GM04504 (cell line): ENCODE measurements at regions not wholly inside any gene's neighbourhood (a gene's known extent, or its start where the extent isn't known, plus 50 kb on each side); places are given as distances from the start of the nearest gene placed in this dataset.
"Not testable (repeated sequence)": the region's sequence is repeated elsewhere in the genome, so short reads cannot be mapped to it uniquely, and the experiment has no call there.

ENCODE experiments used
- DNase-seq: peaks from one replicate; pipeline ENCODE4 v3.0.0-alpha.2; 2012; ENCODE audit warnings: low read depth

DNA sequence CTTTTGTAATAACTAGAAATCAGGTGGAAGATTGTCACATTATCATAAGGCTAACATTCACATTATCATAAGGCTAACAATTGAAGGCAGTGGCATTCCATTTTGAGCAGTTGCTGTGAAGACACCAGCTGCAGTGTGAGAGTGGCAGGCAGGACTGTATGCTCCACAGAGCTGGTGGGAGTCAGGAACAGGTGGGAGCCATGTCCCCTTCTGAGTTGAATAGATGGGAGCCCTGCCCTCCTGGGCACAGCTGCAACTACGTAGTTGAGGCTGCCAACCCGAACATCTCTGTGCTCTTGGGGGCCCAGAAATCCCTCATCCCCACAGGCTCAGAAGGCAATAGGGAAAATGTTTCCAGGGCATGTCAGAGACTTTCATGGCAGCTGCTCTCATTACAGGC, 1627.6 kb downstream of the SI start:
- DNase-seq: no peak

DNA sequence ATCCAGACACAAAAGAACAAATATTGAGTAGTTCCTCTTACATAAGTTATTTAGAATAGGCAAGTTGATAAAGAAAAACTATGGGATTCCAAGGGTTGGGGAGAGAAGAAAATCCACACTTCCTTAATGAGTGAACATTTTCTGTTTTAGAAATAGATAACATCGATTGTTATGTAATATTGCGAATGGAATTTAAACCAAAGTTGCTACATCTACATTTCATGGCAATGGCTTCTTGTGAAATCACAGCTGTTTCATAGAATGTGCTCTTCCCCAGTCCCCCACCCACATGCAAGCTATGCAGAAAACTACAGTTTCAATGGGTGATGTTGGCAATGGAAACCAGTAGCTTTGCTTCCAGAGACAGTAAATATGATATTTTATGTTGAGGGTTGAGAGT, 1639.5 kb downstream of the SI start:
- no peak for DNase-seq

DNA sequence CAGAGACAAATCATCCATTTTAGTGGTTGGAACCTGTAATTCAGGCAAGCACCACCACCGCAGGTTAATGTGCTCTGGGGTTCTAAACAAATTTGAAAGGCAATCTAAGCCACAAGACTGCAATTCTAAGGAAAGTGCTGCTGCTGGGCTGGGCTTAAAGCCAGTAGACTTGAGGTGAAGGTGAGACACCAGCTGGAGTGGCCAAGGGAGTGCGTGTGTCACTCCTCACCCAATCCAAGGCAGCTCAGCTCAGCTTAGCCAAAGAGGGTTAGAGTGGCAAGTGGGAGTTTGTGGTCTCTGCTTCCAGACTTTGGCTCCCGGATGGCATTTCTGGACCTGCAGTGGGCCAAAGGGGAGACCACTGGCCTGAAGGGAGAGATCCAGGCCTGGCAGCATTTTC, 1655.6 kb downstream of the SI start:
- DNase-seq: no peak

DNA sequence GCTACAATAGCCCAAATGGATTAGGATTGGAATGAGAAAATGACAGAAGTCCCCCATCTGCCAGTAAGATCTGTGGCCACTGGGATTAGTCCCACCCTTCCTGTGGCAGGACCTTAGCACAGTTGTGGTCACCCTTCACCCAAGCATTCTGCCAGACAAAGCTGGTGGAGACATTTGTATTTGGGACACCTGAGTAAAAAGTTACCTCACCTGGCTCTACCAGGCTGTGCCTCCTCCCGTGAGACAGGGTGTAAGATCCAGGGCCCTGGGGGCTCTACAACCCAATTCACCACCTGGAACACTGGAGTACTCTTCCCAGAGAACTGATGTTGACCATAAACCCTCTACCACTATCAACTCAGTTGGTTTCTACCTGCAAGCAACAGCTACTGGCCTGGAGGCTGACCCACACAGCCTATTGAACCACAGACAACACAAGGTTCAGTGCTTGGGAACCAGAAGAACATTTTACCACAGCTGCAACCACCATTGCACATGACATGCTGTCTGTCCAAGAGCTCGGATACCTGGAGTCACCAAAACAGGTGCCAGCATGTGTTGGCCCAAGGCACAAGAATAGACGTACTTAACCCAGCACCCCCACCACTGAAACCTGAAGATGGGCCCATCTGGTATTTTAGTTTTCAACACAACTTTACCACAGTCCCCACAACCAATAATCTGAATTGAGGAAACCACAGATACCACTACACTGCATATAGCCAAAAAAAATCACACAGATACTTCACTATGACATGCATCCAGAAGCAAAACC, 1686.7 kb downstream of the SI start:
- DNase-seq: no peak

DNA sequence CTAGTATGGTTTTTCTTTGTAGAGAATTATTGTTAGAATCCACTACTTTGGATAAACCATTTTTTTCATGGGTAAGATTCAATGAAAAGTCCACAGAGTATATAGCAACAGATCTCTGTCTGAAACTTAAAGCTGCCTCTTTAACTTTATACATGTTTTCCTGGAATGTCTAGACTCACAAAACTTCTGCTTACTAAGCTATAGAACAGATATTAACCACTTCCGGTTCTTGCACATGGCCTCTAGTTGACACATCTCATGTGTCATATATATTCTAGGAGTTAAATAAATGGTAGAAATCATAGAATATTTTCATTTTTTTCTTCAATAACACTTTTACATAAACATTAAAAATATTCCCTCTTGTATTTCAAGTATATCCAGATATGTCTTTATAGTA, 1693.9 kb downstream of the SI start:
- no peak for DNase-seq

DNA sequence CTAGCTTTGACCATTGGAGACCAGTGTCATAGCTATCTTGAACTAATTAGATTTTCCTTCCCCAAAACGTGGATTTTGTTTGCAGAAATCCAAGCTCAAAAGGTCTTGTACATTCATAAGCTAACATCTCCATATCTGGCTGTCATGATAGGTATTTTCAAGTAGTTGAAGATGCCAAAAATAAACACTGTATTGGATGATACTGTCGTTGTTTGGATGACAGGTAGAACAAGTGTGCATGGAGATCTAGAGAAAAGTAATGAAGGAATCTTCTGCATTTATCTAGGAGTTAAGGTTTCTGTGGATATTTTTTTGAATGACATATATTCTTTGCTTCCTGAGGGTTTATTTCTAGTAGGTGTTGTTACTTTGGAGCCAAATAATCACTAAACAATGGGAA, 1696.1 kb downstream of the SI start:
- DNase-seq: no peak

DNA sequence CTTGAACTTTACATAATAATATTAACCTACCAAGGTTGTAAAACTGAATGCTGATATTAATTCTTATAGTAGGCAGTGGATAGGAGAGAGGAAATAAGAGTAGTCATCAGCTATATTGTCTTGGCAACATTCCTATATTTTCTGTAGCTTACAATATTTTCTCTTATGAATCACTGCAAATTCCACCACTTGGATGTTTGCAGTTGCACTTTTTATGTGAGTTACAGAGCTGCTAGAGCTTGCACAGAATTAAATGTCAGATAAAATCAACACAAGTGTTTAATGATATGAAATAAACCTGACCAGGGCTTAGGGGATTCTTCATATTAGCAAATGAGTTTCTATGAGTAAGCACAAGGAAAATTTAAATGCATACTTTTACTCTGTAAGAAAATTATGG, 1710.1 kb downstream of the SI start:
- DNase-seq: no peak

DNA sequence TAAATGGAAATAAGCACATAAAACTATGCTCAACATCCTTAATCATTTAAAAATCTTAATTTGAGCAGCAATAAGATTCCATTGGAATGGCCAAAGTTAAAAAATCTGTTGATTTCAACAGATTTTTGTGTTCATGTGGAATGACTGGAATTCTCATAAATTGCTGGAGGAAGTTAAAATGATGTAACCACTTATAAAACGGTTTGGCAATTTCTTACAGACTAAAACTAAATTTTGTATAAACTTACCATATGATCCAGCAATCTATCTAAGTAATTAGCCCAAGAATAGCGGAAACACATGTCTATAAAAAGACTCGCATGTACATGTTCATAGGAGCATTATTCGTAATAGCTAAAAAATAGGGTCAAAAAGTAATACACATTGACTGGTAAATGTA, 1713.6 kb downstream of the SI start:
- peak; percentile 9 for DNase-seq

DNA sequence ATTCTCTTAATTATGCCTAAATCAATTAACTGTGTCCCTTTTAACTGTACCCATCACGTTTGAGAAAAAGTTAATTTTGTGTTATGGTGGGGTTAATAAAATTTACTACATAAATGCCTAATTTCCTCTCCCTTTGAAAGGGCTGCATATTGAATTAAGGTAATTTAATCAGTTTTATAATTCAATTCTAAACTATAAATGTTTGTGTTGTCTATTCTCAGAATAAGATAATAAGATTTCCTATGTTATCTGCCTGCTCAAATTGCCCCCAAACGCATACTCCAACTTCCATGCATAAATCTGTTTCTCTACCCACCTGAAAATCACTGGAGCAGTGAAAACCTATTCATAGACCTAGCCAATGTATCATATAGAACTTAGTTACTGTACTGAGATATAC, 1716.1 kb downstream of the SI start:
- DNase-seq: no peak

DNA sequence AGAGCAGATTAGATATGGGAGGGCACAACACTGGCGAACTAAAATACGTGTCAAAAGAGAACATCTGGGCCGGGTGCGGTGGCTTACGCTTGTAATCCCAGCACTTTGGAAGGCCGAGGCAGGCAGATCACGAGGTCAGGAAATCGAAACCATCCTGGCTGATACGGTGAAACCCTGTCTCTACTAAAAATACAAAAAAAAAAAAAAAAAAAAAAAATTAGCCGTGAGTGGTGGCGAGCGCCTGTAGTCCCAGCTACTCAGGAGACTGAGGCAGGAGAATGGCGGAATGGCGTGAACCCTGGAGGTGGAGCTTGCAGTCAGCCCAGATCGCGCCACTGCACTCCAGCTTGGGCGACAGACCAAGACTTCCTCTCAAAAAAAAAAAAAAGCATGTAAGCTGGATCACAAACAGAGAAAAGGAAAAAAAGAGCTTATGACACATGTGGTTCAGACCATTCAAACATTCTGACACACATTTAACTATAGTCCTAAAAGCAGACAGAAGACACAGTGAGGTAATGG, 1716.9 kb downstream of the SI start:
- DNase-seq: not testable (repeated sequence)

DNA sequence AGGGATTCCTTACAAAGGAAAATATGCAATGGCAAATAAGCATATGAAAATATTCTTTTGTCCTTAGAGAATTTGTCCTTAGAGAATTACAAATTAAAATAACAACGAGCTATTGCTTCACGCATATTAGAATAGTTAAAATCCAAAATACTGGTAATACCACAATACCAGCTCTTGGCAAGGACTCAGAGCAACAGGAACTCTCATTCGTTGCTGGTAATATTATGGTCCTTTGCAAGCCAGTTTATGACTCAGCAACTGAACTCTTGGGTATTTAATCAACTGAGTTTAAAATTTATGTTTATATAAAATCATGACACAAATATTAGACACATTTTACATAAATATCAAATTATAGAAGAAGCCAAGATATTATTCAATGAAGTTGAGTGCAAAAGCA, 1730.4 kb downstream of the SI start:
- DNase-seq: no peak

DNA sequence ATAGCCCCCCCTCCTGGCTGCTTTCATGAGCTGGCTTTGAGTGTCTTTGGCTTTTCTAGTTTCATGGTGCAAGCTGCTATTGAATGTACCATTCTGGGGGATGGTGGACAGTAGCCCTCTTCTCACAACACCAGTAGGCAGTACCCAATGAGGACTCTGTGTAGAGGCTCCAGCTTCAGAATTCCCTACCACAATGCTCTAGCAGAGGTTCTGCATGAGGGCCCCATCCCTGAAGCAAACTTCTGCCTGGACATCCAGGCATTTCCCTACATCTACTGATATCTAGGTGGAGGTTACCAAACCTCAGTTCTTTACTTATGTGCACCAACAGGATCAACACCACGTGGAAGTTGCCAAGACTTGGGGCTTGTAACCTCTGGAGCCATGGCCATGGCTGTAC, 1742.9 kb downstream of the SI start:
- no peak for DNase-seq

DNA sequence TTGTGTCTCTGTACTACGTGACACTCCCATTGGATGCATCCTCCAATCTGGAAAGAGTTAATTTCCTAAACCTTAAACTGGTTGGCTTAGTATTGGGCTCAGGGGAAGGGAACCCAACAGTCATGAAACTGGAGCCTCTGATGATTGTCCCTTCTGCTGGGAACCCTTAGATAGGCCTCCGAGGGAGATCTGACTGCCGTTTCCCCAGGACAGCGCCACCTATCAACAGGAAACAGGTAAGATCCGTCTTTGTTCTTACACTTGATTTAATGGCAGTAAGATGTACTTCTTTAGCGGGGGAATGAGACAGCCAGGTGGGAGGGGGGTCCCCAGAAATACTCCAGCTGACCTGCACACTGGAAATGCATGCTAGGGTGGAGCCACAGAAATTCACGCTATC, 1749.6 kb downstream of the SI start:
- no peak for DNase-seq

DNA sequence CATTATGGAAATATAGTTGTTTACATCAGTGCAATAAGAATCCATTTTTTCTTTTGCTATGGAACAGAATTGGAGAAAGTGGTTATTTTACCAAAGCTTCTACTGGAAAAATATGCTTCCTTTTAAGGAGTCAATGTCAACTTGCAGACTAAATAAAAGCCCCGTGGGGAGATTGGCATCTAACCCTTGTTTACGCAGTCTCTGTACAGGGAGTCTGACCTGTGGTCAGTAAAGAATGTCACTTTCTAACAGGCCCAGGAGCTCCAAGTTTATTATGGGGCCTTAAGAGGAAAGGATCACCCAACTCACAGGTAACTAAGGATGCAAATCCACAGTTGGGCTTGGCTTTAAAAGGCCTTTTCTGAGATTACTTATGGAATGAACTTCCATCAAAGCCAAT, 1751.2 kb downstream of the SI start:
- no peak for DNase-seq

DNA sequence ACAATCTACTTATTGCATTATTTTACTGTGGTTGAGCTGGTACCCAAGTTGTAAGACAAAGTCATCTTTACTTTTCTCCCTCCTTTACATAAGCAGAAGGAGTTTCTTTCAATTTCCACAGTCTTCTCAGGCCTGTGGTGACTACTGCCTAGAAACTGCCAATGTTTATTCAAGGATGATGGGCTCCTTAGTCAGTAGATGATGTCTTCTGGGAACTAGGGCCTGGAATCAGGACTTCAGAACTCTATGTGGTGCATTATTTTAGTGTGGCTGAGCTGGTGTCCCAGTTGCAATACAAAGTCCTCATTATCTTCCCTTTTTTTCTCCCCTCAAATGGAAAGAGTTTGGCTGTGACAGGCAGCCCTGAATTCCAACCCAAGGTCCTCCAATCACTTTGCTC, 1762.5 kb downstream of the SI start:
- DNase-seq: no peak

DNA sequence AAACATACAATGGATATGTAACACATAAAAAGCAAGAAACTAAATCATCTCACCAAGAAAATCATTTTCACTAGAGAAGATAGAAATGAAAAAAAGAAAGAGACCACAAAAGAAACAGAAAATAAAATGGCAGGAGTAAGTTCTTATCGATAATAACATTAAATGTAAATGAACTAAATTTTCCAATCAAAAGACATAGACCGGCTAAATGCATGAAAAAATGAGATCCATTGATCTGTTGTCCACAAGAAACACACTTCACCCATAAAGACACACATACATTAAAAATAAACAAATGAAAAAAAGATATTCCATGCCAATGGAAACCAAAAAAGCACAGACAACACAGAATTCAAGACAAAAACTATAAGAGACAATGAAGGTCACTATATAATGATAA, 1771.9 kb downstream of the SI start:
- DNase-seq: no peak

DNA sequence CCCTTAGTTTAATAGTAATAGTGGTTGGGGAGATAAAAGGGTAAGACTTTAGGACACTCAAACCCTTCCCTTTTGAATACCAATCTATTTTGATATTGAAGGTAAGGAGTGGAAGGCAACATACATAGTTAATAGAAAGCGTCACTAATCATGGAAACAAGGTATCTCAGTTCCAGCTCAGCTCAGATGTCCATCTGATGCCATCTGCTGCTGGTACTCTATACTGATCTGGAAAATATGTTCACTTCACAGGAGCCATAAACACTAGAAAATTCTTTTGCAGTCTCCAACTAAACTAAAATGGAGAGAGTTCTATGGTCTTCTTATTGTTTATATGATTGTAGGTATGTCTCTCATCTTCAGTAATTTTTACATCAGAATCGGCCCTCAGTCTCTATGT, 1777.1 kb downstream of the OTOL1 start:
- no peak for DNase-seq

DNA sequence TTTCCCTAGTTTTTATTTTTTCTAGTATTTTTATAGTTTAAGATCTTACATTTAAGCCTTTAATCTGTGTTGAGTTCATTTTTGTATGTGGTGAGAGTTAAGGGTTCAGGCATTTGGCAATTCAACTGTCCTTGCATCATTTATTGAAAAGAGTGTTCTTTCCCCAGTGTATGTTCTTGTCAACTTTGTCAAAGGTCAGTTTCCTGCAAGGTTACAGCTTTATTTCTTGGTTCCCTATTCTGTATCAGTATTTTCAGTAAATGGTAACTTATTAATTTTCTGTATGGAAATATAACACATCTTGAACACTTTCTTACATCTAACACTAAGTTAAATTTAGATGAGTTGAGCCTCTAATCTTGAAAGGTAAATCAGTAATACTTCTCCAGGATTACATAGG, 1770.1 kb downstream of the OTOL1 start:
- no peak for DNase-seq

DNA sequence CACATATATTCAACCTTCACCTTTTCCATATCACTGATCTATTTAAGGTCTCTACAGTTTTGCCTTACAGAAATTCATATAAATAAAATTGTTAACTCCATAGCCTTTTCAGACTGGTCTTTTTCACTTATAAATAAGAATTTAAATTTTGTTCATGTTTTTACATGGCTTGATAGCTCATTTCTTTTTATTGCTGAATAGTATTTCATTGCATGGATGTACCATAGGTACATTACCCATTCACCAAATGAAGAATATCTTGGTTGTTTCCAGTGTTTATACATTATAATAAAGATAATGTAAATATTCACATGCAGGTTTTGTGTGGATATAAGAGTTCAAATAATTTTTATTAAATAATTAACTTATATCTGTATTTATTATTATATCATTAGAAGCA, 1765.0 kb downstream of the OTOL1 start:
- DNase-seq: no peak

DNA sequence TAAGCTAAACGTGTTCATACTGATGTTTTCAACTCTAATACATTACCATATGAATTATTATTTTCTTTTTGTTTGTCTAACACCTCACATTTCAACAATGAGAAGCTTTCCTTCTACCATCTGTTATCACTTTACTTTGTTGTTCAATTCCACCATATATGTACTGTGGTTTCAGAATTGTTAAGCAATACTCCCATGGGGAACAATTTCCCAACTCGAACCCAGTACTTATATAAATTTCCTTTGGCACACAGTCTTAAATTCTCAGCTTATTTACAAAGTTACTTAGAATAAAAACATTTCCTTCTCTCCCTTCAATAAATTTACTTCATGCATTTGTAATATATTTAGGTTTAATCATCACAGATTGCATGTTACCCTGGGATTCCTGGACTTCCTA, 1764.4 kb downstream of the OTOL1 start:
- no peak for DNase-seq

DNA sequence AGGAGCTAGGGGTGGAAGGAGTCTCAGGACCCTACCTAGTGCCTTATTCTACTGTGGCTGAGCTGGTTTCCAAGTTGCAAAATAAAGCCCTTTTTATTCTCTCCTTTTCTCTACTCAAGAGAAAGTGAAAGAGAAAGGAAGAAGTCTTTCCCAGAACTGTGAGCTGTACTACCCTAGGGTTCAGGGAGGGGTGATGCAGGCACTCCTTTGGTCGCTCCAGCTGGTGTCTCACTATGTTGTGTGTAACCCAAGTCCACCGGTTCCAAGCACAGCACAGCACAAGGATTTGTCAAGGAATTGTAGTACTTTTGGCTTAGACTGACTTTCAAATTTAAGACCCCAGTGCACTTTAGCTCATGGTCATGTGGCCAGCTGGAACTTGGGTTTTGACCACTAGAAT, 1721.7 kb downstream of the OTOL1 start:
- DNase-seq: no peak

DNA sequence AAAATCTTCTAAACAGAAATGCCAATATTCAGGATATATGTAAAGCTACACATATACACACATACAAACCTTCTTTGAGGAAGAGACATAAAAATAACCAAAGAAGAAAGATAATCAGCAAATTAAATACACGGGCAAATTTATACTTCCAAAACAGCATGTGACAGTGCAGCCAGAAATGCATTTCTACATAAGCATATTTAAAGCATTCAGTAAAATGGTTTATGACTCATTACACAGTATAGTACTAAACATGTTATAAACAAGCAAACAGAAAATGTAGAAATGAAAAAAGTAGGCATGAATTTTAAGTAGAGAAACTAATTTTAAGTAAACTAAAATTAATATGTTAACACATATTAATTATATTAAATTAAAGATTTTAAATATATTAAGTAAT, 1717.2 kb downstream of the OTOL1 start:
- no peak for DNase-seq

DNA sequence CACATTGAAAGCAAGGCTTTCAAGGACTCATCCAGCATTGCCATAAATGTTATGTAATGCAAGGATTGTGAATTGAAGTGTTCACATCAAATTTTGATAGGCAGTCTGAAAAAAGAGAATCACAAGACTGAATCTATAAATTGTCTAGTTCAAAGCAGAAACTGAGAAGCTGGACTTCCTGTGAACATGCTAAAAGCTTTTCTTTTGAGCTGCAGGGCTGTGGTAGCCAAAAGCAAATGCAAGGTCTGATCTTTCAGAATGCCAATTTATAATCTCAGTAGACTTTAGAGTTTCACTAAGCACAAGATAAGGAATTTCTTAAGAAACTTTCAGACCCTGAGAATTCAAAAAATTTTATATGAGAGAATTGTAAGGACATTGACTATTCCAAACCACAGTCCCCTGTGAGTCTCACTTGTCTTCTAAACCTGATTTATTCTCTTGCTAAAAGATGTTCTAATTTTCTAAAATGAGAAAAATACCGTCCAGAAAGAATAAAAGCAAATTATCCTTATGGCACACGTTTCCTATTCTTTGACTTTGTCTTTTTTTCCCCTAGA, 1700.3 kb downstream of the OTOL1 start:
- no peak for DNase-seq

DNA sequence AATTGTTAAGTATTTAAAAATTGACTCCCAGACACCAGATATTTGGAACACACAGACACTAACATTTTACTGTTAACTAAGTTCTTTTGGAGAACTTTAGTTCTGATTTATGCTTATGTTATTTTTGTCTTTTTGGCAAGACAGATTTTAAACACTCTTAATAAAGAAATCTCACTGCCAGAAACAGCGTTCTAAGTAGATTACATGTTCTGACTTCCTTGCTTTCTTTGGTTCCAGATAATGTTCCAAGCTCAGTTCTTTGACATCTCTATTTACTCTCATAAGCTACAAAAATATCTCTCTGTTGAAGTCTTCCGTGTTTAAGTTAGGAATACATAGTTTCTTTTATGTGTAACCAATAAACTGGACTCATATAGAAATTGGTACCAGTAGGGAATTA, 1699.6 kb downstream of the OTOL1 start:
- no peak for DNase-seq
